Activated CD8-positive, alpha-beta T cell treated with anti-CD3 and anti-CD28 coated beads, Interleukin-2, amount 10 ng/mL, durations not matched to agents 7 days and 5 days (primary cell): ENCODE measurements at regions not wholly inside any gene's neighbourhood (a gene's known extent, or its start where the extent isn't known, plus 50 kb on each side); places are given as distances from the start of the nearest gene placed in this dataset.
"Not testable (repeated sequence)": the region's sequence is repeated elsewhere in the genome, so short reads cannot be mapped to it uniquely, and the experiment has no call there.

Source experiments
- ATAC-seq: fragments of 150-1000 bp; cut with Tn5 transposase; one replicate; pipeline ENCODE4 v1.10.0; 2021; ENCODE audit warnings: moderate library complexity
- CTCF ChIA-PET: fragments of 350-600 bp; sonication (Branson Sonifier 250); formaldehyde crosslinking; loops from one replicate; lab custom pipeline; 2021; ENCODE audit warnings: antibody characterized with exemption; lab: Charles Lee
- POLR2A ChIA-PET: fragments of 350-600 bp; sonication (Branson Sonifier 250); formaldehyde crosslinking; loops from one replicate; lab custom pipeline; 2021; ENCODE audit warnings: antibody characterized with exemption; lab: Charles Lee
- DNase-seq: peaks from one replicate; pipeline ENCODE4 v3.0.0-alpha.2; 2020
- H3K27ac Mint-ChIP-seq: one replicate; pipeline ENCODE4 v1.8.0; 2021; ENCODE audit warnings: mild to moderate bottlenecking, mixed read lengths
- H3K27me3 Mint-ChIP-seq: one replicate; pipeline ENCODE4 v1.8.0; 2021; ENCODE audit warnings: low read depth, mixed read lengths
- H3K36me3 Mint-ChIP-seq: one replicate; pipeline ENCODE4 v1.8.0; 2021; ENCODE audit warnings: low read depth, mixed read lengths
- H3K4me1 Mint-ChIP-seq: one replicate; pipeline ENCODE4 v1.8.0; 2021; ENCODE audit warnings: low read depth, mixed read lengths
- H3K4me3 Mint-ChIP-seq: one replicate; pipeline ENCODE4 v1.8.0; 2021; ENCODE audit warnings: mild to moderate bottlenecking, mixed read lengths
- H3K9me3 Mint-ChIP-seq: one replicate; pipeline ENCODE4 v1.8.0; 2022; ENCODE audit warnings: mixed read lengths; ENCODE audit not compliant: insufficient read depth

- Mint-ChIP-seq H3K4me1 (no peaks in the 10 kb centered on the region), H3K27ac (no peak overlapping the region), H3K9me3 (no peaks in the 10 kb centered on the region), H3K27me3 (no peaks in the 10 kb centered on the region), H3K4me3 (no peak overlapping the region), H3K36me3 (no peaks in the 10 kb centered on the region)
- ChIA-PET POLR2A (no interaction called here), CTCF (no interaction called here)
- ATAC-seq (no peak), DNase-seq (no peak)
Measured at GRCh38 chr9:135349212-135350002, 130.2 kb upstream of the PPP1R26 start.

- H3K27ac Mint-ChIP-seq = no peak overlapping the region
- no peaks in the 10 kb centered on the region for H3K36me3 Mint-ChIP-seq
- CTCF ChIA-PET = no interaction called here
- DNase-seq (no peak), ATAC-seq (no peak)
- POLR2A ChIA-PET = no interaction called here
- no peaks in the 10 kb centered on the region for H3K4me1 Mint-ChIP-seq
- no peaks in the 10 kb centered on the region for H3K9me3 Mint-ChIP-seq
- H3K27me3 Mint-ChIP-seq = no peaks in the 10 kb centered on the region
- no peak overlapping the region for H3K4me3 Mint-ChIP-seq
Measured at GRCh38 chr9:135350003-135350315, 129.6 kb upstream of the PPP1R26 start.

- DNase-seq = no peak
- H3K4me3 Mint-ChIP-seq = no peak overlapping the region
- no peak overlapping the region for H3K27ac Mint-ChIP-seq
- no peaks in the 10 kb centered on the region for H3K4me1 Mint-ChIP-seq
- H3K27me3 Mint-ChIP-seq = no peaks in the 10 kb centered on the region
- ATAC-seq = no peak
- no peaks in the 10 kb centered on the region for H3K36me3 Mint-ChIP-seq
- CTCF ChIA-PET = no interaction called here
- POLR2A ChIA-PET = no interaction called here
- no peaks in the 10 kb centered on the region for H3K9me3 Mint-ChIP-seq
Measured at GRCh38 chr9:135353935-135354334, 125.6 kb upstream of the PPP1R26 start.

- Mint-ChIP-seq H3K27ac (no peak overlapping the region), H3K9me3 (no peaks in the 10 kb centered on the region), H3K4me3 (no peak overlapping the region), H3K4me1 (peaks cover 13% of the 10 kb centered on the region), H3K36me3 (no peaks in the 10 kb centered on the region), H3K27me3 (no peaks in the 10 kb centered on the region)
- DNase-seq (no peak), ATAC-seq (no peak)
- ChIA-PET CTCF (interaction anchor here (1.2 kb wide), 1 partner anchor 57 kb away, joined by 3 read pairs; no protein-coding TSS in a partner anchor), POLR2A (no interaction called here)
Measured at GRCh38 chr9:135355521-135356011, 124.0 kb upstream of the PPP1R26 start.

- CTCF ChIA-PET = no interaction called here
- DNase-seq (no peak), ATAC-seq (no peak)
- no peaks in the 10 kb centered on the region for H3K36me3 Mint-ChIP-seq
- H3K4me3 Mint-ChIP-seq = no peak overlapping the region
- no peak overlapping the region for H3K27ac Mint-ChIP-seq
- peaks cover 17% of the 10 kb centered on the region for H3K4me1 Mint-ChIP-seq
- POLR2A ChIA-PET = no interaction called here
- no peaks in the 10 kb centered on the region for H3K9me3 Mint-ChIP-seq
- H3K27me3 Mint-ChIP-seq = no peaks in the 10 kb centered on the region
Measured at GRCh38 chr9:135356021-135356420, 123.6 kb upstream of the PPP1R26 start.

- no peak overlapping the region for H3K4me3 Mint-ChIP-seq
- H3K27ac Mint-ChIP-seq = no peak overlapping the region
- H3K36me3 Mint-ChIP-seq = no peaks in the 10 kb centered on the region
- H3K4me1 Mint-ChIP-seq = peaks cover 17% of the 10 kb centered on the region
- ChIA-PET POLR2A (no interaction called here), CTCF (no interaction called here)
- no peak for ATAC-seq
- no peak for DNase-seq
- no peaks in the 10 kb centered on the region for H3K27me3 Mint-ChIP-seq
- H3K9me3 Mint-ChIP-seq = no peaks in the 10 kb centered on the region
Measured at GRCh38 chr9:135356796-135357195, 122.8 kb upstream of the PPP1R26 start.

GRCh38 chr9:135357863-135358551, 121.6 kb upstream of the PPP1R26 start:
- Mint-ChIP-seq H3K27ac (no peak overlapping the region), H3K36me3 (no peaks in the 10 kb centered on the region), H3K27me3 (no peaks in the 10 kb centered on the region), H3K4me1 (peaks cover 17% of the 10 kb centered on the region), H3K9me3 (no peaks in the 10 kb centered on the region), H3K4me3 (no peak overlapping the region)
- ATAC-seq = no peak
- DNase-seq = no peak
- POLR2A ChIA-PET = no interaction called here
- CTCF ChIA-PET = no interaction called here

- H3K4me3 Mint-ChIP-seq = no peak overlapping the region
Measured at GRCh38 chr9:135358552-135358940, 121.0 kb upstream of the PPP1R26 start.

GRCh38 chr9:135359764-135360163, 119.8 kb upstream of the PPP1R26 start:
- ChIA-PET CTCF (interaction anchor here (0.8 kb wide), 1 partner anchor 53 kb away, joined by 3 read pairs; no protein-coding TSS in a partner anchor), POLR2A (no interaction called here)
- Mint-ChIP-seq H3K4me3 (peak overlapping the region; percentile 5), H3K27me3 (no peaks in the 10 kb centered on the region), H3K27ac (peak overlapping the region; percentile 80), H3K4me1 (peaks cover 17% of the 10 kb centered on the region), H3K9me3 (no peaks in the 10 kb centered on the region), H3K36me3 (no peaks in the 10 kb centered on the region)
- DNase-seq = peak; percentile 49
- peak; percentile 82 for ATAC-seq

More at GRCh38 chr9:135358552-135358940, 121.0 kb upstream of the PPP1R26 start:
- ChIA-PET CTCF (no interaction called here), POLR2A (no interaction called here)
- Mint-ChIP-seq H3K36me3 (no peaks in the 10 kb centered on the region), H3K27ac (no peak overlapping the region), H3K9me3 (no peaks in the 10 kb centered on the region), H3K27me3 (no peaks in the 10 kb centered on the region), H3K4me1 (peaks cover 17% of the 10 kb centered on the region)
- no peak for DNase-seq
- ATAC-seq = no peak

GRCh38 chr9:135360617-135361016, 119.0 kb upstream of the PPP1R26 start:
- POLR2A ChIA-PET = interaction anchor here (0.9 kb wide), 1 partner anchor 71 kb away, joined by 3 read pairs; no protein-coding TSS in a partner anchor
- Mint-ChIP-seq H3K9me3 (no peaks in the 10 kb centered on the region), H3K27ac (peak overlapping the region; percentile 80), H3K4me3 (no peak overlapping the region), H3K36me3 (no peaks in the 10 kb centered on the region), H3K27me3 (no peaks in the 10 kb centered on the region), H3K4me1 (peaks cover 17% of the 10 kb centered on the region)
- ATAC-seq (no peak), DNase-seq (no peak)
- CTCF ChIA-PET = interaction anchor here (0.8 kb wide), 1 partner anchor 52 kb away, joined by 3 read pairs; no protein-coding TSS in a partner anchor

- H3K27me3 Mint-ChIP-seq, H3K9me3 Mint-ChIP-seq, H3K4me3 Mint-ChIP-seq, H3K27ac Mint-ChIP-seq, DNase-seq, H3K36me3 Mint-ChIP-seq, CTCF ChIA-PET, ATAC-seq: not testable (repeated sequence)
- POLR2A ChIA-PET = interaction anchor here (0.9 kb wide), 1 partner anchor 72 kb away, joined by 3 read pairs; no protein-coding TSS in a partner anchor
- H3K4me1 Mint-ChIP-seq = peaks cover 17% of the 10 kb centered on the region
Measured at GRCh38 chr9:135361668-135362067, 117.9 kb upstream of the PPP1R26 start.

- H3K27ac Mint-ChIP-seq = no peak overlapping the region
- POLR2A ChIA-PET = no interaction called here
Measured at GRCh38 chr9:135363596-135363995, 116.0 kb upstream of the PPP1R26 start.

More at GRCh38 chr9:135363596-135363995, 116.0 kb upstream of the PPP1R26 start:
- no peaks in the 10 kb centered on the region for H3K27me3 Mint-ChIP-seq
- no peak for DNase-seq
- CTCF ChIA-PET = no interaction called here
- no peak for ATAC-seq
- no peak overlapping the region for H3K4me3 Mint-ChIP-seq
- H3K9me3 Mint-ChIP-seq = no peaks in the 10 kb centered on the region
- peaks cover 17% of the 10 kb centered on the region for H3K4me1 Mint-ChIP-seq
- no peaks in the 10 kb centered on the region for H3K36me3 Mint-ChIP-seq
